Stimulated activated CD4-positive, alpha-beta T cell treated with anti-CD3 and anti-CD28 coated beads, Interleukin-1b, Interleukin-23, amount 100 ng/mL, for 4 hours (primary cell): ENCODE measurements at regions not wholly inside any gene's neighbourhood (a gene's known extent, or its start where the extent isn't known, plus 50 kb on each side); places are given as distances from the start of the nearest gene placed in this dataset.
"Not testable (repeated sequence)": the region's sequence is repeated elsewhere in the genome, so short reads cannot be mapped to it uniquely, and the experiment has no call there.

ENCODE experiments used
- DNase-seq, 2 donors: peaks; one replicate each; pipeline ENCODE4 v3.0.0-alpha.2; 2020; ENCODE audit warnings: low read depth in 2 of 2

DNA sequence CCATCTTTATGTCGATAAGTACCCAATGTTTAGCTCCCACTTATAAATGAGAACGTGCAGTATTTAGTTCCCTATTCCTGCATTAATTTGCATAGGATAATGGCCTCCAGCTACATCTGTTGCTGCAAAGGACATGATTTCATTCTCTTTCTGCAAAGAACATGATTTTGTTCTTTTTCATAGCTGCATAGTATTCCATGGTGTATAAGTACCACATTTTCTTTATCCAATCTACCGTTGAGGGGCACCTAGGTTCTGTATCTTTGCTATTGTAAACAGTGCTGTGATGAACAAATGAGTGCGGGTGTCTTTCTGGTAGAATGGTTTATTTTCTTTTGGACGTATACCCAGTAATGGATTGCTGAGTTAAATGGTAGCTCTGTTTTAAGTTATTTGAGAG lies 63.0 kb downstream of the HLX start:
- DNase-seq: no peak

DNA sequence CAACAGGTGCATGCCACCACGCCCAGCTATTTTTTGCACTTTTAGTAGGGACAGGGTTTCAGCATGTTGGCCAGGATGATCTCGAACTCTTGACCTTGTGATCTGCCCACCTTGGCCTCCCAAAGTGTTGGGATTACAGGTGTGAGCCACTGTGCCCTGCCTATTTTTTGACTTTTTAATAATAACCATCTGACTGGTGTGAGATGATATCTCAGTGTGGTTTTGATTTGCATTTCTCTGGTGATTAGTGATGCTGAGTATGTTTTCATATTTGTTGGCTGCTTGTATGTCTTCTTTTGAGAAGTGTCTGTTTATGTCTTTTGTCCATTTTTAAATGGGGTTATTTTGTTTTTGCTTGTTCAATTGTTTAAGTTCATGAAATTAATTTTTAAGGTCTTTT lies 63.7 kb downstream of the HLX start:
- not testable (repeated sequence) for DNase-seq

DNA sequence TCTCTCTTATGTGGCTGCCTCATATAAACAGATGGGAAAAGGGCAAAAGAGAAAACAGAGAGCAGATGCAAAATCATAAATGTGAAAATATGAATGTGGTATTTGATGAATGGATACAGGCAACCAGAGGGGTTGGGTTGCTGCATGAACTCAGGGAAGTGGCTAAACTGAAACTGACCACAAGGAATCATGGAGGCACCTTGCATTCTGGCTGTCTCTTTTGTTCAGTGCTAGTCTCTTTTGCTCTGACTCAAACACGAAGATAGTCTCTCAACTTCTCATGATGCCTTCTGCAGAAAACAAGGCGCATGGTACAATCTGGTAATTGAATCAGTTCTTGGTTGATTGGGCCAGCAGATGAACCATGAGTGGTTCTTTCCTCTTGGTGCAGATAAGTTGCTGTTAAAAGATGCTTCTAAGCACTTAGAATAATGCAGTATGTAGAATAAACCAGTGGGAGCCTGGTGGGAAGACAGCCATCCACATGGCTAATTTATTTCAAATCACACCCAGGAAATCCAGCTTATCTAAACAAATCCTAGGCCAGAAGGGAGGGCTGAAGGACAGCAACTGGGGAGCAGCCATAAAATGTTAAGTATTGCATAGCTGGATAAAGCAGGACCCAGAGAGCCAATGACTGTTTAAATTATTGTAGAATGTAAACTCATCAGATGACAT lies 64.2 kb downstream of the HLX start:
- DNase-seq: no peak

DNA sequence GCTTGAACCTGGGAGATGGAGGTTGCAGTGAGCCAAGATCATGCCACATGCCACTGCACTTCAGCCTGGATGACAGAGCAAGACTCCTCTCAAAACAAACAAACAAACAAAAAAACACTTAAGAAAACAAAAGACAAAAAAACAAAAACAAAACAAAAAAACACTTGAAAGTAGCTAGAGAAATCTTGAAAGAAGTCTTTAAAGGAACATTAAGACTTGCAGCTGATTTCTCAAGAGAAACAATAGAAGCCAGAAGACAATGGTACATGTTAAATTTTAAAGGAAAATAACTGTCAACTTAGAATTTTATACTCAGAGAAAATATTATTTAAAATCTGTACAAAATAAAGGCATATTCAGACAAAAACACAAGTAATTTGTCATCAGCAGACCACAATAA lies 71.3 kb downstream of the HLX start:
- no peak for DNase-seq

DNA sequence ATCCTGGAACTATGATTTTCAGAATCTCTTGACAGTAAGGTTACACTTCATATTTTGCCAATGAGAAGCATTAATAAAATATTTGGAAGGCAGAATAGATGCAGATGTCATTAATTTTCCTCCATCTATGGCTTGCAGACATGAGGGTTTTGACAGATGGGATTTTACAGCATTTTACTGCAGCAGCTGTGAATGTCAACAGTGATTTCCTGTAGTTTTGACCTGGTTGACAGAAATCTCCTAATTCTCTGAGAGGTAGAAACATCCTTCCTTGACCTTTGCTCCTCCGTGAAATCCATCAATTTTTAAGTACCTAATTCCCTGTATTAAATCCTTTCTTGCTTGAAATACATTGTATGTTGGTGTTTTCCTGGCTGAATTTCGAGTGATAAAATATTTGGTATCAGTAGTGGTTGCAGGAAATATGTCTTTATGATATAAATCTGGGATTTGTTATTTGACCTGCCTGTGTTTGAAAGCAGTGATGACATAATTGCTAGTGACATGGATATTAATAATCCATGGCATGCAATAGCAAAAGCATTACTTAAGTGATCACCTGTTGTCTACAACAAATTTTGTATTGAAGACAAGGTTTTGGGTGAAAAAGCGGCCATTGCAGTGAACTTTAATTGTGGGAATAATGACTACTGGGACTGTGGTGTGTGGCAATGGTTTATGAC lies 73.9 kb downstream of the HLX start:
- DNase-seq: no peak

DNA sequence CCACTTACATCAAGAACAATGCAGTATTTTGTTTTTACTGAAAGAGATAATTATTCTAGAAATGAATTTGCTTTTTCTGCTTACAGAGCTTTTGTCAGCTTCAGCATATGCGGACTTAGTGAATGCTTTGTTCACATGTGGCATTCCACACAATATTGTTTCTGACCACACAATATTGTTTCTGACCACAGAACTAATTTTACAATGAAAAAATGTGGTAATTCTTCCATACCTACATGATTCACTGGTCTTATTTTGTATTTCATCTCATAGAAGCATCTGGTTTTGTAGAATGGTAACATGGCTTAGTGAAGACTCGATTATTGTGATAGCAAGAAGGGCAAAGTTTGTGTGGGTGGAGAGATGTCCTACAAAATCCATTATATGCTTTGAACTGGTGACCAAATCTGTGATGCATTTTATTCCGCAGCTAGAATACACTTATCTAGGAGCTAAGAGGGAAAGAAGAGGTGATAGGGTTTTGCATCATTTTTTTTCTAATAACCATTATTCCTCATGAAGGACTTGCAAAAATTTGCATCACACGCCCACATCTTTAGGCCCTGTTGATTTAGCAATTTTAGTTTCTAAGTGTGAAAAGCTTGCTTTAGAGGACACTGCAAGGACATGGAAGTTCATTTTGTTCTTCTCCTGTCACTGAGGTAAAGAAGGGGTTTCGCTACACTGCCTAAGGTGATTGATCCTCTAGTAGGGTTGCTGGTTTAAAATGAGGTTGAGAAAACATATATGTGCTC lies 75.3 kb downstream of the HLX start:
- no peak for DNase-seq

DNA sequence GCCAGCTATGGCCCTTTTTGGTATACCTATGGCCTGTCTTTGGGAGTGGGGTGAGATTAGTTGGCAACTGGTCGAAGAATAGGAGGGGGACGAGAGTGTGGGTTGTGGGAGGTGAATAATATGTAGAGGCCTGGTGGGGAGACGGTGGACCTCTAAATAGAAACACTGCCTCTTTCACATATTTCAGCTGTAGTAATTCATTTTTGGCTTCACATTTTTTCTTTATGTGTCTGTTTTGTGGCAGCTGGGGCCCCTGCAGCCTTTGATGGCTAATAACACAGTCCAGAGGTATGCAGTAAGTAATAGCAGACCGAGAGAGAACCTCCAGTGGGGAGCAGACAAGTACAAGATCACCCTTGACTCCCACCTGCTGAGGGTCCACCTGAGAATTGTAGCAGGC lies 75.9 kb downstream of the HLX start:
- DNase-seq: no peak

DNA sequence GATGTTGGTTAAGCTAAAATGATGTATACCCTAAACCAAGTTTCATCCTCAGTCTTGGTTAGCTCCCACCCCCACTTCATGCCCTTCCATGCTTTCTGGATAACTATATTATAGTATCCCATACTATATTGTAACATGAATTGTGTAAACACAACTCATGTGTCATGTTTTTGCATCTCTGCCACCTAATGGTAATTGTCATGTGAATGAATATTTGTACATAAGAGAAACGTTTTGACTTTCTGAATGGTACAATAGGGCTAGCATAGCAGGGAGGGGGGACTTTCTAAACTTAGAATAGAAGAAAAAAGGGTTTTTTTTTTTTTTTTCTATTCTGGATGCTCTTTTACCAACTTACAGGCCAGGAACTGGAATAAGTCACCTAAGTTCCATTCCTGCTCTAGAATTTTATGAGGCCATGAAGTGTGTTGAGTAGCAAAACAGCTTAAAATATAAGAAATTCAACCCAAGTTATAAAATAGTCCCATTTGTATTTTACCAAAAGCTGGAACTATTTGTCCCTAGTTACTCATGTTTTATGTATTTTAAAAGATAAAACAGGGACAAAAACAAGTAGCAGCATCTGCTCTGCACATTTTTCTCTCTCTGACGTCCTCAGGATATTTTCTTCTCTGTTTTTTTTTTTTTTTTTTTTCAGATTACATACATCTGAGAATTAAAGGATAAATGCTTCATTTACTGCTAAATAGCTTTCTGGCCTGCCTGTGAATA lies 77.4 kb downstream of the HLX start:
- DNase-seq: no peak

DNA sequence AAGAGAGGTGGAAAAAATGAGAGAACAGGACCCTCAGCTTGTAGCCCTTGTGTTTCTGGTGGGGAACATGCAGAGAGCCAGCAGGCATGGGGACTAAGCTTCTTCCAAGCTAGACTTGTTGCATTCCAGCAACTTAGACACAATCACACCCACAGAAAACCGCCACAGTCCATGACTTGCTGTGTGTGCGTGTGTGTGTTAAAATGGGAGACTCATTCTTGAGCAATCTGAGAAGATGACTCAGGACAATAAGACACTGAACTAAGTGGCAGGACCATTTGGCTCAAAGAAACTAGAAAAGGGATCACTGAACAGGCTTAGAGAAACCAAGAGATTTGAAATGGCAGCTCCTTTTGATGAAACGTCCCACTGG lies 78.0 kb downstream of the HLX start:
- DNase-seq: no peak

DNA sequence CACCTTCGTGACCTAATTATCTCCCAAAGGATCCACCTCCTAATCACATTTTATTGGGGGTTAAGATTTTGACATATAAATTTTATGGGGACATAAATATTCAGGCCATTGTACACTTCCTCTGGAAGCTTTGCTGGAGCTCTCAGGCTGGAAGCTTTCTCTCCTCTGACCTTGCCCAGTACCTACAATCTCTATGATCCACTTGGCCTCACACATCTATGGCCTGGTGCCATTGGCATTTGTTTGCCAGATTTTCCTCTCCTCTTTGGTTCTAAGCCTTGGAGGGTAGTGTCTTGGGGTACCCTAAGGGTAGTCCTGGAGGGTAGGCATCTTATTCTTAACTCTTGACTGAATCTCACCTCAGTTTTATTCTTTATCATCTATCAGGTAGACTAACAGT lies 79.0 kb downstream of the HLX start:
- no peak for DNase-seq

DNA sequence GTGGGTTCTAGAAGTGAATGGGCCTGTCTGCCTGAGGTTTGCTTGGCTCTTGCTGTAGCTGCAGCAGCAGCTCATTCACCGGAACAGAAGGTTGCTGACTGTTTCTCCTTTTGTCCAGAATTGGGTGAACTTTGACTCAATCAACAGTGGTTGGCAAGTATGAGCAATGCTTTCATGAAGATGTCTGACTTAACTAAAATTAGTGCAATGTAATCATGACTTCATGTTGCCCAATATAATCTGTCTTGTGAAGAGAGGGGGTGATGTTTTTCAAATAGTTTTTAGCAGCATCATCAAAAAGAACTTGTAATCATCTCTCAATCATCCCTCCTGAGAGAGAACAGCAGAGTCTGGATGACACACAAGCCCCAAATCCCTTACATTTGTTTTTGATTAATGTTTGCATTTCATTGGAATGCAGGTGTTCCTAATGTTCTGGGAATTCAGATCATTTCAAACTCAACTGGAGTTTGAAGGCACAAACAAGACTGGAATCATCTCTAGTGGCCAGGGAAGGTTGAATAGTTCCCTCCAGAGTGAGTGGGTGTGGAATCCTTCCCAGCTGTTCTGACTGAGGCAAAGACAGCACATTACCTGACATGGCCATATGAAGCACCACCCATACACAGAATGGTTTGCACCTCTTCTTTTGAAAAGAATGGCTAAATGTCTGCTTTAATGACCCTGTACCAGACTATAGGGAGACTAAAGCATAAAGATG lies 82.9 kb downstream of the HLX start:
- no peak for DNase-seq

DNA sequence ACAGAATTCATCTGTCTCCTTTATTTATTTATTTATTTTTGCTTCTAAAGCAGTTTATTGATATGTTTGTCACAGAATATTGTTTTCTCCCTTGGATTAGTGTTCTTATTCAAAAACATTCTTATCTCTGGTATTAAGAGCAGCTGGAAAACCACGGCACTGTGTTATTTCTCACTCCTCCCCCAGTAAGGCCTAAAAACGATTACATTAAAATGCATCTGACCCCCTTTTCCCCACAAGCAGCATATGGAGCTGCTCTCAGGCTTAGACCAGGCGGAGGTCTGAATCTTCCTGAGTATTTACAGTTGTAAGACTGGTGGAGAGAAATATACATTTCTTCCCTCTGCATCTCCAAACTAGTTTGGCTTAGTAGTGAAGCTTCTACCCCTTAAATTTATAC lies 86.8 kb downstream of the HLX start:
- DNase-seq: no peak

DNA sequence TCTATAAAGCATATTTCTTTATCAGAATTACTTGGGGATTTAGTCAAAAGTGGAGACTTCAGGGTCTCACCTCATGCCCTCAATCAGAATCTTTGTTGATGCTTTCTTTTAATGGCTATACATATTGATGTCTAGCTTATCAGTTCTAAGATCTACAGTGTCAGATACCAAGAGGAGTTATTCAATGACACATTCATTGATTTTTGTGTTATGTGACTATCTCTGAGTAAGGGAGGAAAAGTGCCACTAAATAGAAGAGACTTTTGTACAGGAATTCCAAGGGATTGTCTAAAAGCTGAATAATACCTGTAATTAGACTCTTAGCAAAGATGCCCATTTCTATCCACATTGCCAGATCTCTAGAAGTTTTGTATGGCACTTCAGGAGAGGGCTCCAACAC lies 87.2 kb downstream of the HLX start:
- DNase-seq: no peak

DNA sequence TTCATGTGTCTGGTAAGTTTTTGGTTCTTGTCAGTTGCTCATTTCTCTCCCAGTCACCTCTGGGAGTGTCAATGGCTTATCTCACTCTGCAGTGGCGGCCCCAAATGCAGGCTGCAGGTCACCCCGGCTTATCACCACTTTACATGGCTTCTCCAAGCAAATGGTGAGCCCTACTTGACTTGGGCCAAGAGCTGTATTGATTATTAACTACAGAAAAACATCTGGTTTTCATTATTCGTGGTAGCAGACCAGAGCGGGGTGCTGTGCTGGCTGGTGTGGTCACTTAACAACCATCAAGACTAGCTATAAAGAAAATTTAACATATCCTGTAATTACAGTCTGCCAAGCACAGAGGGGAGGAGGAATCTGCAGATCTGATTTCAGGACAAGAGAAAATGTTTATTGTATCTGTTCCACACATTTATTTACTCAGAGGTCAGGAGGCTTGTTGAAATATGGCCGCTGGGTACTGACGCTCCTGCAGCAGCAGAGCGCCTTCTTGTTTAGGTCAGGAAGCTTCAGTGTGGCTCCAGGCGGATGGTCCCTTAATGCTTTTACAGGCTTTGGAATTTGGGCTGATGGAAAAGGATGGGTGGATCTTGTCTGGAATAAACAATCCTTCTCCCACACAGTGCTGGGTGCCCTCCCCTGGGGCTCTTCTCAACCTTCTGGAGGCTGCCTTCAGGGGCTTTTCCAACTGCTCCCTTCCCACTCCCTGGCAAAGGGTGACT lies 87.8 kb downstream of the HLX start:
- no peak for DNase-seq

DNA sequence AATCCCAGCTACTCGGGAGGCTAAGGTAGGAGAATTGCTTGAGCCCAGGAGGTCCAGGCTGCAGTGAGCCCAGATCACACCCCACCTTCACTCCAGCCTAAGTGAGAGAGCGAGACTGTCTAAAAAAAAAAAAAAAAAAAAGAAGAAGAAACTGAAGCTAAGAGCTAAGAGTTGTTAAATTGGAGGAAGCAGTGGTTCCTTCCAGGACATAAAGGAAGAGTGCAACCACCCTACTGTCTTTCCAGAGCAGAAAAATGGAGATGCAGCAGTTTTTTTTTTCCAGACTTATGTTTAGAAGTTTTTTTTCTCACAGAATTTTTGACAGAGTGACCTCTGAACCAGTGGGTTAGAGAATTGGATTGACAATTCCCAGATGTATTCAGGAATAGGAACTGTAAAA lies 88.7 kb downstream of the HLX start:
- no peak for DNase-seq

DNA sequence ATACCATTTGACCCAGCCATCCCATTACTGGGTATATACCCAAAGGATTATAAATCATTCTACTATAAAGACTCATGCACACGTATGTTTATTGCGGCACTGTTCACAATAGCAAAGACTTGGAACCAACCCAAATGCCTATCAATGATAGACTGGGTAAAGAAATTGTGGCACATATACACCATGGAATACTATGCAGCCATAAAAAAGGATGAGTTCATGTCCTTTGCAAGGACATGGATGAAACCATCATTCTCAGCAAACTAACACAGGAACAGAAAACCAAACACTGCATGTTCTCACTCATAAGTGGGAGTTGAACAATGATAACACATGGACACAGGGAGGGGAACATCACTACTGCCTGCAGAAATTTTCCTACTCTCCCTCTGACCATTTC lies 90.0 kb downstream of the HLX start:
- DNase-seq: not testable (repeated sequence)

DNA sequence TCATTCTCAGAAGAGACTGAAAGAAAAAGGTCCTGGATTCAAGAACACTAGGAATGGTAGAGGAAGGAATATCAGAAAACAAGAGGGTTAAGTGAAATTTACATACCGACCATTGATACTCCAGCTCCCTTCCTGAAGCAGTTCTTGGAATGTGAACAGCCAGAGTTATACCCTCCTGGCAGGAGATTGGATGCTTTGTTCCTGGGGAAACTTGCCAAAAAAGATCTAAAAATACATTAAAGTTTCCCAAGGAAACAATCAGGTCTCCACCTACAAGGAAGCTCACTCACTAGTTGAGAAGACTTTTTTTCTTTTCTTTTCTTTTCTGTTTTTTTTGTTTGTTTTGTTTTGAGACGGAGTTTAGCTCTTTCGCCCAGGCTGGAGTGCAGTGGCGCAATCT lies 91.1 kb downstream of the HLX start:
- no peak for DNase-seq

DNA sequence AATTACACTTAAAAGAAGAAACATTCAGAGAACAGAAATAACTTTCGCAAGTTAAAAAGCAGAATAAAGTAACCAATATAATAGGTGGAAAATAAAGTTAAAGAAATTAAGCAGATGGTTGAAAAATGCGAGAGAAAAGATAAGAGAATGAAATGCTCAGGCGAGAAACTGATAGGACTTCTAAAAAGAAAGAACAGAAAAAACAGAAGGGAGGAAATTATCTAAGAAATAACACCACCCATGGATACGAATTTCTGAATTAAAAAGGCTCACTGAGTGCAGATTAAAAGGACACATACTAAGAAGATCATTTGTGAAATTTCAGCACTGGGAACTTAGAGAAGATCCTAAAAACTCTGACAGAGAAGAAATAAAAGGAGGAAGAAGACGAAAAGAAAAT lies 92.0 kb downstream of the HLX start:
- no peak for DNase-seq

DNA sequence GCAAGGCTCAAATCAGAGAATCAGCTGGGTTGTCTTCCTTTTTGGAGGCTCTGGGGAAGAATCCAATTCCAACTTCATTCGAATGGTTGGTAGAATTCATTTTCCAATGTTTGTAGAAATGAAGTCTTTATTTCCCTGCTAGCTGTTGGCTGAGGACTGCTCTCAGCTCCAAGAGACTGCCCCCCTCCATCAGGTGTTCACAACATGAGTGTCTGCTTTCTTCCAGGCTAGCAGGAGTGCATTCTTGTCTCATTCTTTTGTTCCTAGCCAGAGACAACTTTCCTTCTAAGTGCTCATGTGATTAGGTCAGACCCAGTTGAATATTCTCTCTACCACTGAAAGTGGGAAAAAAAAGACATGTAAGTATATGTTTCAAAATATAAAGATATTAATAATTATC lies 95.2 kb downstream of the HLX start:
- DNase-seq: no peak

DNA sequence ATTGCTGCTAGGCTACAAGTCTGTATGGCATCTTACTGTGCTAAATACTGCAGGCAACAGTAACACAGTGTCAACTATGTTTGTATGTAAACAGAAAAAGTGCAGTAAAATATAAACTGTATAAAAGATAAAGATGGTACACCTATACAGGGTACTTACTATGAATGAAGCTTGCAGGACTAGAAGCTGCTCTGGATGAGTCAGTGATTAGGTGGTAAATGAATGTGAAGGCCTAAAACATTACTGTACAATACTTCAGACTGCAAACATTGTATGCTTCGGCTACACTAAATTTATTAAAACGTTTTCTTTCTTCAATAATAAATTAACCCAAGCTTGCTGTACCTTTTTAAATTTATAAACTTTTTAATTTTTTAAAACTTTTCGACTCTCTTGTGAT lies 97.1 kb downstream of the HLX start:
- no peak for DNase-seq

DNA sequence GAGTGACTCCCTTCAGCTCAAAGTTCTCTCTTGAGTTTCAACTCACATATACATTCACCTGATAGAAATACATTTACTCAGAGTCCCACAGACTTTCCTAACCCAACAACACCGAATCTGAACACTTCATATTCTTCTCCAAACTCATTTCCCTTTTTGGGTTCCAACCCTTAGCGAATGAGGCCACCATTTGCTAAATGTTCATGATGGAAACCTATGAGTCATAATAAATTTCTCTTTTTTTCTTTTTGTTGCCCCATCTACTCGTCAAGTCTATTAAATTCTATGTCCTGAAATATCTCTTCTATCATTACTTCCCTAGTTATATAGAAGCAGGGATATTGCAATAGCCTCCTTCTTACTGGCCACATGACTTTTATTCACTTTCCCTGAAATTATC lies 100.1 kb downstream of the HLX start:
- DNase-seq: no peak
